ENCODE measurements at regions not wholly inside any gene's neighbourhood (a gene's known extent, or its start where the extent isn't known, plus 50 kb on each side); places are given as distances from the start of the nearest gene placed in this dataset.

DNA sequence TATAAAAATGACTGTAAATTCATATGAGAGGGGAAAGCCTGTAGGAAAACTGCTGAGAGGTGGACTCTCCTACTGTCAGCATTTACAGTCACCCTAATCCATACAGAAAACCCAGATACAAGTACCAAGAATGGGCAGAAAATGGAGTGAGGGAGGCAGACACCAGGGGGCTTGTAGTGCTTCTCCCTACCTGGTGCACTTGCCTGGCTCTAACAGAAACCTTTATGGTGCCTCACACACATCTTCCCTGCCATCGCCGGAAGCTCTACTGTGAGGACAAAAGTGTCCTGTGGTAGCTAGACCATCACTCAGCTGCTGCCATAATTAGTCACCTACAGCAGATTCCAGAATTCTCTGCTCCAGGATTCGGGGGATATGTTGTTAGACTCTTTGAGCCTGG lies 441.3 kb downstream of the TFAP2B start:
- Histone ChIP-seq H3K4me3 (ENCODE audit: low read length in 2 of 2) (no peak overlapping the region), H3K27ac (ENCODE audit: low read depth in 1 of 2, low read length in 2 of 2) (no peak overlapping the region), H3K4me1 (ENCODE audit: control insufficient read depth in 1 of 2, insufficient read depth in 2 of 2, low read length in 2 of 2) (no peaks in the 10 kb centered on the region), H3K9me3 (ENCODE audit: control insufficient read depth, low read length) (no peaks in the 10 kb centered on the region), H3K36me3 (ENCODE audit: control insufficient read depth in 1 of 2, insufficient read depth in 2 of 2, low read length in 1 of 2) (no peaks in the 10 kb centered on the region), H3K27me3 (ENCODE audit: control insufficient read depth in 1 of 2, insufficient read depth in 2 of 2, low read length in 1 of 2) (no peaks in the 10 kb centered on the region)
- WGBS, 2 donors = 46 to 53% methylated on average over 3 of the region's 3 CpGs
- DNase-seq = no peak
- no peak for ATAC-seq (ENCODE audit: low FRiP score)
- intact Hi-C loops (cut with DNase I) = no loop called here

- ATAC-seq (ENCODE audit: low FRiP score) = no peak
- no peaks in the 10 kb centered on the region for H3K27me3 ChIP-seq (ENCODE audit: control insufficient read depth in 1 of 2, insufficient read depth in 2 of 2, low read length in 1 of 2)
- no peak overlapping the region for H3K27ac ChIP-seq (ENCODE audit: low read depth in 1 of 2, low read length in 2 of 2)
- H3K4me3 ChIP-seq (ENCODE audit: low read length in 2 of 2) = no peak overlapping the region
- no peaks in the 10 kb centered on the region for H3K4me1 ChIP-seq (ENCODE audit: control insufficient read depth in 1 of 2, insufficient read depth in 2 of 2, low read length in 2 of 2)
- H3K9me3 ChIP-seq (ENCODE audit: control insufficient read depth, low read length) = no peaks in the 10 kb centered on the region
- intact Hi-C loops (cut with DNase I) = no loop called here
- no peak for DNase-seq
- 51 to 56% methylated on average over 5 of the region's 5 CpGs for WGBS, 2 donors
- H3K36me3 ChIP-seq (ENCODE audit: control insufficient read depth in 1 of 2, insufficient read depth in 2 of 2, low read length in 1 of 2) = no peaks in the 10 kb centered on the region
Observed at GRCh38 chr6:51261691-51262090, 443.0 kb downstream of the TFAP2B start.

DNA sequence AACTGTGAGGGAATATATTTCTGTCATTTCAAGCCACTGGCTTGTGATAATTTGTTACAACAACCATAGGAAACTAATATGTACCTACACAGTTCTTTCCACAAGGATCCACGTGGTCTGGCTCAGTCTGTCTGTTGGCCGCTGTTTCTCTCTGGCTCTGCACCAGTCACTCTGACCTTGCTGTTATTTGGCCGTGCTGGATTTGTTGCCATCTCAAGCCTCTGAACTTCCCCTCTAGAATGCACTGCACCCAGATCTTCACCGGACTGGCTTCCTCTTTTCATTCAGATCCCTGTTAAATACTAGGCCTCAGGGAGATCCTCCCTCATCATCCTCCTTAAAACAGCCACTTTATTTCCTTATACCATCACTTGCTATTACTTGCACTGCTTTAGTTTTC lies 446.8 kb downstream of the TFAP2B start:
- Histone ChIP-seq H3K27ac (ENCODE audit: low read depth in 1 of 2, low read length in 2 of 2) (no peak overlapping the region), H3K9me3 (ENCODE audit: control insufficient read depth, low read length) (peaks cover 2% of the 10 kb centered on the region), H3K36me3 (ENCODE audit: control insufficient read depth in 1 of 2, insufficient read depth in 2 of 2, low read length in 1 of 2) (no peaks in the 10 kb centered on the region), H3K27me3 (ENCODE audit: control insufficient read depth in 1 of 2, insufficient read depth in 2 of 2, low read length in 1 of 2) (no peaks in the 10 kb centered on the region), H3K4me1 (ENCODE audit: control insufficient read depth in 1 of 2, insufficient read depth in 2 of 2, low read length in 2 of 2) (no peaks in the 10 kb centered on the region), H3K4me3 (ENCODE audit: low read length in 2 of 2) (no peak overlapping the region)
- 32 to 43% methylated on average over 4 of the region's 4 CpGs for WGBS, 2 donors
- intact Hi-C loops (cut with DNase I) = no loop called here
- ATAC-seq (ENCODE audit: low FRiP score) (peak; percentile 43), DNase-seq (peak in 1 of 2 donors; percentile 61)

DNA sequence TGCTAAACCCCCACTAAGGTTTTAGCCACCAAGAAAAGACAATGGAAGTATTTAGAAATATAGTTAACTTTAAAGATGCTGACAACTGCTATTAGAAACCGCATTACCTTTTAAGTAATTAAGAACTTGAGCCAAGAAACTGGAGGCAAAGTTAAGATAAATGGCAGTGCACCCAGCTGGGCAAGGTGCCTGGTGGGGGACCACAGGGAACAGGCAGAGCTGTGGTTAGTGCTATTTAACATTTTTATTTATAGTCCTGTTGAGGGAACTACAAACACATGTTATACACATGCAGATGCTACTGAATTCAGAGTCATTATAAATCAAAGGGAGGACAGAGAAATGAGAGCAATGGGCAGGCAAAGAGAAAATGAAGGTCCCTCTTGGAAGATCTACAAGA lies 447.9 kb downstream of the TFAP2B start:
- Histone ChIP-seq H3K27me3 (ENCODE audit: control insufficient read depth in 1 of 2, insufficient read depth in 2 of 2, low read length in 1 of 2) (no peaks in the 10 kb centered on the region), H3K4me3 (ENCODE audit: low read length in 2 of 2) (no peak overlapping the region), H3K4me1 (ENCODE audit: control insufficient read depth in 1 of 2, insufficient read depth in 2 of 2, low read length in 2 of 2) (no peaks in the 10 kb centered on the region), H3K36me3 (ENCODE audit: control insufficient read depth in 1 of 2, insufficient read depth in 2 of 2, low read length in 1 of 2) (no peaks in the 10 kb centered on the region), H3K9me3 (ENCODE audit: control insufficient read depth, low read length) (peaks cover 2% of the 10 kb centered on the region), H3K27ac (ENCODE audit: low read depth in 1 of 2, low read length in 2 of 2) (no peak overlapping the region)
- 61 to 62% methylated on average over 1 of the region's 1 CpG for WGBS, 2 donors
- intact Hi-C loops (cut with DNase I) = no loop called here
- ATAC-seq (ENCODE audit: low FRiP score) = no peak
- no peak for DNase-seq

DNA sequence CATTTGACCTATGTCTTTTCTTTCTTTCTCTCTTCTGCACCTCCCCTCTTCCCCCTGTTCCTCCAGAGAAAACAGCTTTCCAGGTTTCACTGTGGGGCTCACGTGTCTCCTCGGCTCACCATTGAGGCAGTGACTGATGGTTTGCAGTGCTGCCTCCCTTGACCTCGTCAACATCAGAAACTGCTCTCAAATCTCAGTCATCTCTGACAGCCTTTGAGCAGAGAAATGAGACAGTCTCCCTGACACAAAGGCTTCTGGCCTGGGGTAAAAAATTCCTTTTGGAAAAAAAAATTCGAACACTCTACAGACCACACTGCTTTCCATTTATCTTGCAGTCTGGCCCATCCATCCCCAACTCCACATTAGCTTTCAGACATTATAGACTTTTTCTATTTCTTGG lies 450.0 kb downstream of the TFAP2B start:
- DNase-seq (no peak), ATAC-seq (ENCODE audit: low FRiP score) (no peak)
- Histone ChIP-seq H3K4me3 (ENCODE audit: low read length in 2 of 2) (no peak overlapping the region), H3K36me3 (ENCODE audit: control insufficient read depth in 1 of 2, insufficient read depth in 2 of 2, low read length in 1 of 2) (no peaks in the 10 kb centered on the region), H3K27me3 (ENCODE audit: control insufficient read depth in 1 of 2, insufficient read depth in 2 of 2, low read length in 1 of 2) (no peaks in the 10 kb centered on the region), H3K27ac (ENCODE audit: low read depth in 1 of 2, low read length in 2 of 2) (no peak overlapping the region), H3K4me1 (ENCODE audit: control insufficient read depth in 1 of 2, insufficient read depth in 2 of 2, low read length in 2 of 2) (no peaks in the 10 kb centered on the region), H3K9me3 (ENCODE audit: control insufficient read depth, low read length) (peaks cover 2% of the 10 kb centered on the region)
- intact Hi-C loops (cut with DNase I) = no loop called here
- WGBS, 2 donors = 14 to 18% methylated on average over 4 of the region's 4 CpGs

DNA sequence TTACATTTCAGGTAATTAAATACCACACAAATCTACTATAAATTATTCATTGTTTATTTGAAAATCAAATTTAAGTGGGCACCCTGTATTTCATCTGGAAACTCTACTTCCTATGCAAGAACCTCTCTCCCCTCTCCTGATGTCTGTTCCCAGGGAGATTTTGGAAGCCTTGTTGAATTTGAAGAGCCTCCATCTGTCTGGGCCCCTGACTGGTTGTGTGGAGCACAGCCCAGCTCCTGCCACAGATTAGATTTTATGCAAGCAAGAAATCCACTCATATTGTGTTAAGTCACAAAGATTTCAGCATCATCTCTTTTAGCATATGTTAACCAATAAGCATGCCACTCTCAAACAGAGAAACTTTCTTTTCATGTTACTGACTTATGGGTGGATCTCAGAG lies 451.2 kb downstream of the TFAP2B start:
- Histone ChIP-seq H3K4me3 (ENCODE audit: low read length in 2 of 2) (no peak overlapping the region), H3K9me3 (ENCODE audit: control insufficient read depth, low read length) (peaks cover 2% of the 10 kb centered on the region), H3K36me3 (ENCODE audit: control insufficient read depth in 1 of 2, insufficient read depth in 2 of 2, low read length in 1 of 2) (no peaks in the 10 kb centered on the region), H3K27me3 (ENCODE audit: control insufficient read depth in 1 of 2, insufficient read depth in 2 of 2, low read length in 1 of 2) (no peaks in the 10 kb centered on the region), H3K27ac (ENCODE audit: low read depth in 1 of 2, low read length in 2 of 2) (no peak overlapping the region), H3K4me1 (ENCODE audit: control insufficient read depth in 1 of 2, insufficient read depth in 2 of 2, low read length in 2 of 2) (no peaks in the 10 kb centered on the region)
- intact Hi-C loops (cut with DNase I) = no loop called here
- DNase-seq (no peak), ATAC-seq (ENCODE audit: low FRiP score) (no peak)

DNA sequence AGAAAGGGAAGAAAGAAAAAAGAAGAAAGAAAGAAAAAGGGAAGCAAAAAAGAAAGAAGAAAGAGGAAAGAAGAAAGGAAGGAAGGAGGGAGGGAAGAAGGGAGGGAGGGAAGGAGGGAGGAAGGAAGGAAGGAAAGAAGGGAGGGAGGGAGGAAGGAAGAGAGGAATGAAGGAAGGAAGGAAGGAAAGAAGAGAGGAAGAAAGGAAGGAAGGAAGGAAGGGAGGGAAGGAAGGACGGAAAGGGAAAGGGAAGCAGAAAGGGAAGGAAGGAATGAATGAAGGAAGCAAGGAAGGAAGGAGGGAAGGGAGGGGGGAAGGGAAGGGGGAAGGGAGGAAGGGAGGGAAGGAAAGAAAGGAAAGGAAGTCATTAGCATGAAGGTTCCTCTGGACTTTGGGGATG lies 452.9 kb downstream of the TFAP2B start:
- intact Hi-C loops (cut with DNase I) = no loop called here
- H3K27me3 ChIP-seq (ENCODE audit: control insufficient read depth in 1 of 2, insufficient read depth in 2 of 2, low read length in 1 of 2) = no peaks in the 10 kb centered on the region
- WGBS, 2 donors = 89 to 90% methylated on average over 1 of the region's 1 CpG
- no peak overlapping the region for H3K4me3 ChIP-seq (ENCODE audit: low read length in 2 of 2)
- DNase-seq (no peak), ATAC-seq (ENCODE audit: low FRiP score) (no peak)
- H3K36me3 ChIP-seq (ENCODE audit: control insufficient read depth in 1 of 2, insufficient read depth in 2 of 2, low read length in 1 of 2) = no peaks in the 10 kb centered on the region
- H3K27ac ChIP-seq (ENCODE audit: low read depth in 1 of 2, low read length in 2 of 2) = no peak overlapping the region
- no peaks in the 10 kb centered on the region for H3K4me1 ChIP-seq (ENCODE audit: control insufficient read depth in 1 of 2, insufficient read depth in 2 of 2, low read length in 2 of 2)
- H3K9me3 ChIP-seq (ENCODE audit: control insufficient read depth, low read length) = peaks cover 2% of the 10 kb centered on the region

- ATAC-seq (ENCODE audit: low FRiP score) = no peak
- intact Hi-C loops (cut with DNase I) = no loop called here
- Histone ChIP-seq H3K27me3 (ENCODE audit: control insufficient read depth in 1 of 2, insufficient read depth in 2 of 2, low read length in 1 of 2) (no peaks in the 10 kb centered on the region), H3K9me3 (ENCODE audit: control insufficient read depth, low read length) (no peaks in the 10 kb centered on the region), H3K4me1 (ENCODE audit: control insufficient read depth in 1 of 2, insufficient read depth in 2 of 2, low read length in 2 of 2) (no peaks in the 10 kb centered on the region), H3K27ac (ENCODE audit: low read depth in 1 of 2, low read length in 2 of 2) (no peak overlapping the region), H3K36me3 (ENCODE audit: control insufficient read depth in 1 of 2, insufficient read depth in 2 of 2, low read length in 1 of 2) (no peaks in the 10 kb centered on the region), H3K4me3 (ENCODE audit: low read length in 2 of 2) (no peak overlapping the region)
- no peak for DNase-seq
- WGBS, 2 donors = 54 to 68% methylated on average over 5 of the region's 5 CpGs
Observed at GRCh38 chr6:51273228-51273961, 454.7 kb downstream of the TFAP2B start.

- no peak for DNase-seq
- Histone ChIP-seq H3K4me1 (ENCODE audit: control insufficient read depth in 1 of 2, insufficient read depth in 2 of 2, low read length in 2 of 2) (no peaks in the 10 kb centered on the region), H3K27ac (ENCODE audit: low read depth in 1 of 2, low read length in 2 of 2) (no peak overlapping the region), H3K4me3 (ENCODE audit: low read length in 2 of 2) (no peak overlapping the region), H3K9me3 (ENCODE audit: control insufficient read depth, low read length) (no peaks in the 10 kb centered on the region), H3K36me3 (ENCODE audit: control insufficient read depth in 1 of 2, insufficient read depth in 2 of 2, low read length in 1 of 2) (no peaks in the 10 kb centered on the region), H3K27me3 (ENCODE audit: control insufficient read depth in 1 of 2, insufficient read depth in 2 of 2, low read length in 1 of 2) (no peaks in the 10 kb centered on the region)
- no peak for ATAC-seq (ENCODE audit: low FRiP score)
- WGBS, 2 donors = 70% methylated on average over 1 of the region's 1 CpG
- intact Hi-C loops (cut with DNase I) = no loop called here
Observed at GRCh38 chr6:51277474-51277873, 458.8 kb downstream of the TFAP2B start.

Data from aorta (tissue), 5 donors.